DOHH2 (cell line): ENCODE measurements at regions not wholly inside any gene's neighbourhood (a gene's known extent, or its start where the extent isn't known, plus 50 kb on each side); places are given as distances from the start of the nearest gene placed in this dataset.

Experiments used
- H3F3A ChIP-seq: fragments of 200-600 bp; sonication (generic), shearing (Covaris generic); 2 replicates; pipeline ENCODE4 v1.6.0; 2016; ENCODE audit warnings: antibody characterized with exemption, mild to moderate bottlenecking; ENCODE audit not compliant: control insufficient read depth, insufficient read depth
- H3K27ac ChIP-seq: fragments of 200-600 bp; sonication (generic); 2 replicates; pipeline ENCODE4 v1.5.1; 2014; ENCODE audit warnings: low read depth, mild to moderate bottlenecking, low read length, moderate library complexity
- H3K27me3 ChIP-seq: fragments of 200-600 bp; sonication (generic); 2 replicates; pipeline ENCODE4 v1.6.1; 2014; ENCODE audit warnings: mild to moderate bottlenecking, low read length, mixed read lengths; ENCODE audit not compliant: control insufficient read depth
- H3K36me3 ChIP-seq: fragments of 200-600 bp; sonication (generic); 2 replicates; pipeline ENCODE4 v1.6.1; 2014; ENCODE audit warnings: mild to moderate bottlenecking, low read length, moderate library complexity, mixed read lengths; ENCODE audit not compliant: control insufficient read depth
- H3K4me1 ChIP-seq: fragments of 200-600 bp; sonication (generic); 2 replicates; pipeline ENCODE4 v1.6.1; 2014; ENCODE audit warnings: mild to moderate bottlenecking, low read length, mixed read lengths; ENCODE audit not compliant: control insufficient read depth
- H3K4me2 ChIP-seq: fragments of 200-600 bp; sonication (generic); 2 replicates; pipeline ENCODE4 v1.6.0; 2014; ENCODE audit warnings: mild to moderate bottlenecking, low read length, moderate library complexity
- H3K4me3 ChIP-seq: fragments of 200-600 bp; sonication (generic); 2 replicates; pipeline ENCODE4 v1.5.1; 2014; ENCODE audit warnings: mild to moderate bottlenecking, low read length, mixed read lengths
- H3K79me2 ChIP-seq: fragments of 200-600 bp; sonication (generic); 2 replicates; pipeline ENCODE4 v1.6.1; 2014; ENCODE audit warnings: mild to moderate bottlenecking, low read length, mixed read lengths; ENCODE audit not compliant: control insufficient read depth
- H3K9me2 ChIP-seq: fragments of 200-600 bp; sonication (generic); replicated peaks from 2 replicates; pipeline ENCODE4 v1.6.1; 2014; ENCODE audit warnings: mild to moderate bottlenecking, low read length, mixed read lengths; ENCODE audit not compliant: control insufficient read depth
- H3K9me3 ChIP-seq: fragments of 200-600 bp; sonication (generic); 2 replicates; pipeline ENCODE4 v1.6.1; 2014; ENCODE audit warnings: antibody characterized with exemption, low read length, mixed read lengths; ENCODE audit not compliant: control insufficient read depth, insufficient read depth
- H4K20me1 ChIP-seq: fragments of 200-600 bp; sonication (generic); 2 replicates; pipeline ENCODE4 v1.6.0; 2014; ENCODE audit warnings: low read depth, mild to moderate bottlenecking, antibody characterized with exemption, low read length, moderate library complexity; ENCODE audit not compliant: control insufficient read depth, insufficient read depth
- EZH2phosphoT487 ChIP-seq: fragments of 200-600 bp; sonication (generic); IDR thresholded peaks from 2 replicates; pipeline ENCODE4 v1.6.1; 2017; ENCODE audit warnings: borderline replicate concordance, mild to moderate bottlenecking, antibody characterized with exemption, low read length, moderate library complexity, mixed read lengths
- TF ChIP-seq, protein P1 (sequence below): fragments of 200-600 bp; sonication (generic); IDR thresholded peaks from one replicate; pipeline ENCODE4 v1.5.1; 2014; ENCODE audit warnings: antibody characterized with exemption, mild to moderate bottlenecking, low read depth, low read length; ENCODE audit not compliant: poor library complexity, severe bottlenecking

DNA sequence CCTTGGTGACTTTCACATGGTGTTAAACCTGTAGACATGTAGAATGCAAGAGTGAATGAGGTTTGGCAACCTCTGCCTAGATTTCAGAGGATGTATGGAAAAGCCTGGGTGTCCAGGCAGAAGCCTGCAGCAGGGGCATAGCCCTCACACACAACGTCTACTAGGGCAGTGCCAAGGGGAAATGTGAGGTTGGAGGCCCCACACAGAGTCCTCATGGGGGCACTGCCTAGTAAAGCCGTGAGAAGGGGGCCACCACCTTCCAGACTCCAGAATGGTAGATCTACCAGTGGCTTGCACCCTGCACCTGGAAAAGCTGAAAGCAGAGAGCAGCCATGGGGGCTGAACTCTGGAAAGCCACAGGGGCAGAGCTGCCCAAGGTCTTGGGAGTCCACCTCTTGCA lies 241.2 kb downstream of the KLF13 start:
- H3K4me3 ChIP-seq = no peak overlapping the region
- no peaks in the 10 kb centered on the region for H3K4me1 ChIP-seq
- H3K36me3 ChIP-seq = no peaks in the 10 kb centered on the region
- H3K9me2 ChIP-seq = no peaks in the 10 kb centered on the region
- no peaks in the 10 kb centered on the region for H3K79me2 ChIP-seq
- no peak for TF ChIP-seq EZH2phosphoT487
- TF ChIP-seq, protein P1, sequence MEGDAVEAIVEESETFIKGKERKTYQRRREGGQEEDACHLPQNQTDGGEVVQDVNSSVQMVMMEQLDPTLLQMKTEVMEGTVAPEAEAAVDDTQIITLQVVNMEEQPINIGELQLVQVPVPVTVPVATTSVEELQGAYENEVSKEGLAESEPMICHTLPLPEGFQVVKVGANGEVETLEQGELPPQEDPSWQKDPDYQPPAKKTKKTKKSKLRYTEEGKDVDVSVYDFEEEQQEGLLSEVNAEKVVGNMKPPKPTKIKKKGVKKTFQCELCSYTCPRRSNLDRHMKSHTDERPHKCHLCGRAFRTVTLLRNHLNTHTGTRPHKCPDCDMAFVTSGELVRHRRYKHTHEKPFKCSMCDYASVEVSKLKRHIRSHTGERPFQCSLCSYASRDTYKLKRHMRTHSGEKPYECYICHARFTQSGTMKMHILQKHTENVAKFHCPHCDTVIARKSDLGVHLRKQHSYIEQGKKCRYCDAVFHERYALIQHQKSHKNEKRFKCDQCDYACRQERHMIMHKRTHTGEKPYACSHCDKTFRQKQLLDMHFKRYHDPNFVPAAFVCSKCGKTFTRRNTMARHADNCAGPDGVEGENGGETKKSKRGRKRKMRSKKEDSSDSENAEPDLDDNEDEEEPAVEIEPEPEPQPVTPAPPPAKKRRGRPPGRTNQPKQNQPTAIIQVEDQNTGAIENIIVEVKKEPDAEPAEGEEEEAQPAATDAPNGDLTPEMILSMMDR = no peak
- peaks cover 8% of the 10 kb centered on the region for H3K27me3 ChIP-seq
- H4K20me1 ChIP-seq = no peaks in the 10 kb centered on the region
- H3K4me2 ChIP-seq = no peak overlapping the region
- H3K27ac ChIP-seq = no peak overlapping the region
- H3F3A ChIP-seq = no peaks in the 10 kb centered on the region
- H3K9me3 ChIP-seq = no peaks in the 10 kb centered on the region

DNA sequence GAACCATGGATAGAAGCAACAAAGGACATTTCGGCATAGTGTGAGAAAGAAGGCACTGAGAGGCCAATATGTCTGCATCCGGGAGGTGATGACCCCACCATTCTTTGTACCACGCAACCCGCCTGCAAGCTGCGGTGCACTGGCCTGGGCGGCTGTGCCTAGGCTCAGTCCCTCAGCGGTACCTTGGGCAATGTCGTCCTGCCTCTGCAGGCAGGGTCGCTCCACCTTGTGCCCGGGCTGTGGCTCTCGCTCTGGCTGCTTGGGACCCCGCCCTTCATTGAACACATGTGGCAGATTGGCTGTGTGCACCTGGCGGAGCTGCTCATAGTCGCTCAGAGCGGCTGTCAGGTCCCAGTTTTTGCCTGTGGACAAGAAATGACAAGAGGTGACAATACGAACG lies 243.2 kb downstream of the KLF13 start:
- no peaks in the 10 kb centered on the region for H3K4me1 ChIP-seq
- no peaks in the 10 kb centered on the region for H4K20me1 ChIP-seq
- H3K9me3 ChIP-seq = no peaks in the 10 kb centered on the region
- no peaks in the 10 kb centered on the region for H3K36me3 ChIP-seq
- no peak overlapping the region for H3K4me3 ChIP-seq
- H3K4me2 ChIP-seq = no peak overlapping the region
- H3K27ac ChIP-seq = no peak overlapping the region
- H3K9me2 ChIP-seq = no peaks in the 10 kb centered on the region
- no peaks in the 10 kb centered on the region for H3F3A ChIP-seq
- TF ChIP-seq EZH2phosphoT487 = no peak
- TF ChIP-seq, protein P1 = no peak
- H3K79me2 ChIP-seq = no peaks in the 10 kb centered on the region
- peaks cover 18% of the 10 kb centered on the region for H3K27me3 ChIP-seq

DNA sequence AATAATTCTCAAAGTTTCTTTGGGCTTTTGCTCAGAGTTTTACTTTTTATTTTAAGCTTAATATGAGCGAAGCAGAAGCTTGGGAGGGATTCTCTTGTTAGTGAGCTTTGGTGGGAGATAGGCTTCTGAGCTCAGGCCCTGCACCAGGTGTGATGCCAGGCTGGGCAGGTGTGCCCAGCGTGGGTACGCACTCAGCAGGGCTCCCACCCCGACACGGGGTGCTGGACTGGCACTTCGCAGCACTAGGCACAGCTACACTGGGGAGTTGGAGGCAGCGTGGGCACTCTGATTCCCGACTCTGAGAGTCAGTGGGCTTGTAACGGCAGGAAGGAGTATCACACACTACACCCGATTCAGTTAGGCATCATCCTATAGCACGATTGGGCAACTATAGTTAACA lies 244.0 kb downstream of the KLF13 start:
- H3F3A ChIP-seq = no peaks in the 10 kb centered on the region
- H3K27ac ChIP-seq = no peak overlapping the region
- H3K79me2 ChIP-seq = no peaks in the 10 kb centered on the region
- H3K9me3 ChIP-seq = no peaks in the 10 kb centered on the region
- no peak overlapping the region for H3K4me2 ChIP-seq
- no peaks in the 10 kb centered on the region for H3K4me1 ChIP-seq
- H3K9me2 ChIP-seq = no peaks in the 10 kb centered on the region
- no peak overlapping the region for H3K4me3 ChIP-seq
- no peaks in the 10 kb centered on the region for H4K20me1 ChIP-seq
- no peak for TF ChIP-seq EZH2phosphoT487
- TF ChIP-seq, protein P1 = no peak
- peaks cover 25% of the 10 kb centered on the region for H3K27me3 ChIP-seq
- H3K36me3 ChIP-seq = no peaks in the 10 kb centered on the region

DNA sequence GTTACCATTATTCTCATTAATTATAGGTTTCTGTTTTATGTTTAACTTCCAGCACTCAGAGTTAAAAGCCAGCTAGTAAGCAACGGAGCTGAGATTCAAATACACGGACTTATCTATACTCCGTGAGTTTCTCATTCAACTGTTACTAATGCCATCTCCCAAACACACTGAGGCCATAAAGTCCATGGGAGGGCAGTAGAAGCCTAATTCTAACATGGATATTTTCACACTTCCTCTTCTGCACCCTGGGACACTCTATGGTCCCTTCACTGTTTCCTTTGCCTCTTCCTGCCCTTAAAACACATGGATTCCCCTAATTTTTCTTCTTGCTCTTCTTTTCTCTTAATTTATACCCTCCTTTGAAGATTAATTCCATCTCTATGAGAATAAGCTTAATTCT lies 245.0 kb downstream of the KLF13 start:
- Histone ChIP-seq H3K9me2 (no peaks in the 10 kb centered on the region), H3F3A (no peaks in the 10 kb centered on the region), H3K36me3 (no peaks in the 10 kb centered on the region), H4K20me1 (no peaks in the 10 kb centered on the region), H3K27ac (no peak overlapping the region), H3K79me2 (no peaks in the 10 kb centered on the region), H3K4me3 (no peak overlapping the region), H3K4me1 (no peaks in the 10 kb centered on the region), H3K27me3 (peaks cover 30% of the 10 kb centered on the region), H3K4me2 (no peak overlapping the region), H3K9me3 (no peaks in the 10 kb centered on the region)
- TF ChIP-seq EZH2phosphoT487 = no peak
- TF ChIP-seq, protein P1 = no peak
